ENCODE measurements at regions not wholly inside any gene's neighbourhood (a gene's known extent, or its start where the extent isn't known, plus 50 kb on each side); places are given as distances from the start of the nearest gene placed in this dataset.

GRCh38 chr12:38056701-38057689 lies 259.6 kb upstream of the ALG10B start:
- in situ Hi-C loops (cut with MboI; ENCODE audit: low pct_ligation_motif_present in 1 of 4, low pct_unique_long_range_greater_than_20kb in 1 of 4, low sequenced_read_pairs in 3 of 4), result no loop called here
- 84 to 87% methylated on average over 12 to 25 of the region's 25 CpGs for WGBS, 2 donors (ENCODE audit: low coverage in 1 of 2)

DNA sequence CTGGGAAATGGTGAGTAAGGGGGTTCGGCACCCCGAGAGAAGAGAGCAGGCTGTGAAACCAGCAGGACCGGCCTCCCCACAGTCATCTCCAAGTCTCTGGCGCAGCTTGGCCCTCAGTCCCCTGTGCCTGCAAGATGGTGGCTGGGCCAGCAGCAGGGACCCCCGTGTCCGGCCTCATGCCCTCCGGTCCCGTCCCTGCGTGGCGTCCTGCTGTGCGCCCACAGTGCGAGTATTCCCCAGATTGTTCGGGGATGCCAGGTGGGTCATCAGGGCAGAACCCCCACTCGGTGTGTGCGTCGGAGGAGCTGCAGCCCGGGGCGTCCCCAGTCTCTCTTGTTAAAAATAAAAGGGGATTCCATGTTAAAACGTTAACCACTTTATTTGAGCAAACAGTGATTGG lies 216.9 kb upstream of the ALG10B start:
- in situ Hi-C loops (cut with MboI; ENCODE audit: low pct_ligation_motif_present in 1 of 4, low pct_unique_long_range_greater_than_20kb in 1 of 4, low sequenced_read_pairs in 3 of 4), result loop anchor here in 1 of 4 donors (25.0 kb wide), 1 partner anchor 1013 kb away; no protein-coding TSS in a partner anchor

More at GRCh38 chr12:38056701-38057689, 259.6 kb upstream of the ALG10B start:
- intact Hi-C loops (cut with DNase I; ENCODE audit: low total_unique reads), result no loop called here
- H3K36me3 ChIP-seq, result no peaks in the 10 kb centered on the region
- no peaks in the 10 kb centered on the region for H3K4me1 ChIP-seq
- H3K27ac ChIP-seq, result no peak overlapping the region
- DNase-seq, result no peak
- H3K4me3 ChIP-seq, result no peak overlapping the region
- H3K27me3 ChIP-seq, result no peaks in the 10 kb centered on the region
- H3K9me3 ChIP-seq, result peaks cover 0 to 4% of the 10 kb centered on the region in 2 donors
- no peak for TF ChIP-seq POLR2A (IDR thresholded peaks at IDR 0.05)
- no peak for TF ChIP-seq EP300 (IDR thresholded peaks at IDR 0.05; ENCODE audit: low read depth)
- TF ChIP-seq POLR2AphosphoS5 (IDR thresholded peaks at IDR 0.05), result no peak
- TF ChIP-seq CTCF (IDR thresholded peaks at IDR 0.05), result no peak

DNA sequence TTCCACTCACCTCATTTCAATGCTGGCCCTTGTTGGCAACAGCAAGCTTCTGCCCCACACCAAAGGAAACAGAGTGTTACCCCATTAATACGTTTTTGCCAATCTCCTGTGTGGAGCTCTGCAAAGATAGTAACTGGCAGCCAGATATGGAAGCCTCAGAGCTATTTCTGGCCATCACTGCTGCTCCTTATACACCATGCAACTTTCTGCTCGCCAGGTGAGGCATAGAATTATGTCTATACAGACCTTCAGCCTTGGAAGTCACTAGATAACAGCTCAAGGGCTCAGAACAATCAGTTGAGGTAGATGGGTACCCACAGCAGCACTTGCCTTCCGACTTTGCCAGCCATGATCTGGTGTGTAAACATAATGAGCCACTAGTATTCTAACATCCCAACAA lies 214.8 kb upstream of the ALG10B start:
- Histone ChIP-seq H3K36me3 (no peaks in the 10 kb centered on the region), H3K27me3 (no peaks in the 10 kb centered on the region), H3K4me3 (no peak overlapping the region), H3K9me3 (no peaks in the 10 kb centered on the region), H3K4me1 (no peaks in the 10 kb centered on the region), H3K27ac (no peak overlapping the region)
- DNase-seq, result no peak
- WGBS, 2 donors (ENCODE audit: low coverage in 1 of 2), result 7 to 23% methylated on average over 3 of the region's 3 CpGs
- in situ Hi-C loops (cut with MboI; ENCODE audit: low pct_ligation_motif_present in 1 of 4, low pct_unique_long_range_greater_than_20kb in 1 of 4, low sequenced_read_pairs in 3 of 4), result loop anchor here in 1 of 4 donors (25.0 kb wide), 1 partner anchor 1011 kb away; no protein-coding TSS in a partner anchor
- TF ChIP-seq EP300 (IDR thresholded peaks at IDR 0.05; ENCODE audit: low read depth) (no peak), POLR2A (IDR thresholded peaks at IDR 0.05) (no peak), CTCF (IDR thresholded peaks at IDR 0.05) (no peak), POLR2AphosphoS5 (IDR thresholded peaks at IDR 0.05) (no peak)
- intact Hi-C loops (cut with DNase I; ENCODE audit: low total_unique reads), result no loop called here

More for the DNA sequence above, 216.9 kb upstream of the ALG10B start:
- H3K9me3 ChIP-seq, result no peaks in the 10 kb centered on the region
- no peak overlapping the region for H3K4me3 ChIP-seq
- no peak for DNase-seq
- intact Hi-C loops (cut with DNase I; ENCODE audit: low total_unique reads), result no loop called here
- no peaks in the 10 kb centered on the region for H3K4me1 ChIP-seq
- no peaks in the 10 kb centered on the region for H3K36me3 ChIP-seq
- TF ChIP-seq EP300 (IDR thresholded peaks at IDR 0.05; ENCODE audit: low read depth) (no peak), CTCF (IDR thresholded peaks at IDR 0.05) (no peak), POLR2AphosphoS5 (IDR thresholded peaks at IDR 0.05) (no peak), POLR2A (IDR thresholded peaks at IDR 0.05) (no peak)
- no peaks in the 10 kb centered on the region for H3K27me3 ChIP-seq
- 94% methylated on average over 19 of the region's 19 CpGs; no CpG with 5 or more reads in 1 of the 2 donors for WGBS, 2 donors (ENCODE audit: low coverage in 1 of 2)
- H3K27ac ChIP-seq, result no peak overlapping the region

DNA sequence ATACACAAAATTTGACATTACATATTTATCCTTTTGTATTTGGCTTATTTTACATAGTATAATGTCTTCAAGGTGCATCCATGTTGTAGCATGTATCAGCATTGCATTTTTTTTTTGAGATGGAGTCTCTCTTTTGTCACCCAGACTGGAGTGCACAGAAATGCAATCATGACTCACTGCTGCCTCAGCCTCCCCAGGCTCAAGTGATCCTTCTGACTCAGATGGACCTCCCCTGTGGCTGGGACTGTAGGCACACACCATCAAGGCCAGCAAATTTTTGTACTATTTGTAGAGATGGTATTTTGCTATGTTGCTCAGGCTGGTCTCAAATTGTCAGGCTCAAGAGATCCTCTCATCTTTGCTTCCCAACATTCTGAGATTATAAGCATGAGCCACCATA lies 214.4 kb upstream of the ALG10B start:
- H3K36me3 ChIP-seq, result no peaks in the 10 kb centered on the region
- in situ Hi-C loops (cut with MboI; ENCODE audit: low pct_ligation_motif_present in 1 of 4, low pct_unique_long_range_greater_than_20kb in 1 of 4, low sequenced_read_pairs in 3 of 4), result loop anchor here in 1 of 4 donors (25.0 kb wide), 1 partner anchor 1010 kb away; no protein-coding TSS in a partner anchor
- no peaks in the 10 kb centered on the region for H3K4me1 ChIP-seq
- no peaks in the 10 kb centered on the region for H3K9me3 ChIP-seq
- H3K27ac ChIP-seq, result no peak overlapping the region
- no peak overlapping the region for H3K4me3 ChIP-seq
- DNase-seq, result no peak
- no peak for TF ChIP-seq POLR2A (IDR thresholded peaks at IDR 0.05)
- TF ChIP-seq POLR2AphosphoS5 (IDR thresholded peaks at IDR 0.05), result no peak
- TF ChIP-seq CTCF (IDR thresholded peaks at IDR 0.05), result no peak
- no peak for TF ChIP-seq EP300 (IDR thresholded peaks at IDR 0.05; ENCODE audit: low read depth)
- no peaks in the 10 kb centered on the region for H3K27me3 ChIP-seq
- intact Hi-C loops (cut with DNase I; ENCODE audit: low total_unique reads), result no loop called here

Measured in transverse colon (tissue), 4 donors.